A549 (cell line): ENCODE measurements at regions not wholly inside any gene's neighbourhood (a gene's known extent, or its start where the extent isn't known, plus 50 kb on each side); places are given as distances from the start of the nearest gene placed in this dataset.

Source experiments
- CTCF ChIP-seq: fragments of >200 bp; sonication (Bioruptor Twin); formaldehyde crosslinking; IDR thresholded peaks from 3 replicates; pipeline ENCODE4 v1.5.1; 2016
- MYC ChIP-seq: IDR thresholded peaks from 2 replicates; pipeline ENCODE4 v1.6.1; 2012; ENCODE audit warnings: mild to moderate bottlenecking, inconsistent platforms, low read length, improper control_type of control experiment, borderline replicate concordance
- RARB ChIP-seq: fragments of 250-450 bp; sonication (Bioruptor Pico); IDR thresholded peaks from 2 replicates; pipeline ENCODE4 v1.8.0; 2021; ENCODE audit warnings: mild to moderate bottlenecking, moderate library complexity
- TP53 ChIP-seq: fragments of 250-450 bp; sonication (Bioruptor Pico); IDR thresholded peaks from 2 replicates; pipeline ENCODE4 v1.5.0; 2021; ENCODE audit warnings: mild to moderate bottlenecking, moderate library complexity

- TF ChIP-seq RARB (no peak), TP53 (CRISPR knock-in tag) (no peak), CTCF (no peak), MYC (no peak)
These were observed 52.8 kb upstream of the TUT7 start for GRCh38 chr9:86407022-86407421.
